Muscle layer of colon (tissue), 2 donors: ENCODE measurements at regions not wholly inside any gene's neighbourhood (a gene's known extent, or its start where the extent isn't known, plus 50 kb on each side); places are given as distances from the start of the nearest gene placed in this dataset.

ENCODE experiments used
- H3K27ac ChIP-seq: one replicate; pipeline ENCODE4 v1.7.0; 2013; ENCODE audit warnings: low read depth, mild to moderate bottlenecking, low read length, moderate library complexity
- H3K27me3 ChIP-seq, 2 donors: one replicate each; pipeline ENCODE4 v1.7.0; 2013; ENCODE audit warnings: low read length in 2 of 2, mild to moderate bottlenecking in 2 of 2; ENCODE audit not compliant: insufficient read depth in 2 of 2, control insufficient read depth in 1 of 2
- H3K36me3 ChIP-seq: one replicate; pipeline ENCODE4 v1.7.0; 2013; ENCODE audit warnings: mild to moderate bottlenecking, low read length; ENCODE audit not compliant: insufficient read depth
- H3K4me1 ChIP-seq: one replicate; pipeline ENCODE4 v1.7.0; 2013; ENCODE audit warnings: mild to moderate bottlenecking, low read length; ENCODE audit not compliant: insufficient read depth
- H3K4me3 ChIP-seq, 2 donors: one replicate each; pipeline ENCODE4 v1.7.0; 2013; ENCODE audit warnings: low read length in 2 of 2, low read depth in 1 of 2, mild to moderate bottlenecking in 1 of 2, moderate library complexity in 1 of 2
- H3K9ac ChIP-seq: one replicate; pipeline ENCODE4 v1.7.0; 2013; ENCODE audit warnings: low read length
- H3K9me3 ChIP-seq: one replicate; pipeline ENCODE4 v1.7.0; 2013; ENCODE audit warnings: mild to moderate bottlenecking, low read length
- donor health status: abdominal sarcoma.
- donor health status: Adenocarcinoma of cecum.

DNA sequence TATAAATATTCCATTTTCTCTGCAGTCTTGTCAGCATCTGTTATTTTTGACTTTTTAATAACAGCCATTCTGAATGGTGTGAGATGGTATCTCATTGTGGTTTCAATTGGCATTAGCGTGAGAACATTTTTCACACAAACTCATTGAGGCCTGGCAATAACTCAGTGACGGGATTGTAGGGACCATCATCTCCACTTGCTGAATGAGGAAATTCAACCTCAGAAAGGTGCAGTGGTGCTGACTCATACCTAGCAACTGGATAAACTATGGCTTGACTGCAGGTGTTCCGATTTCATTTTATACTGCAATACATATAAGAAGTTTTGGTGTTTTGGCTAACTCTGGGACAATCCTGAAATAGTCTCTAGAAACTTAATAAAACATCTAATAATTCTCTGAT lies 88.3 kb upstream of the DDIT4L start:
- no peaks in the 10 kb centered on the region for H3K27me3 ChIP-seq
- no peaks in the 10 kb centered on the region for H3K36me3 ChIP-seq
- no peak overlapping the region for H3K4me3 ChIP-seq
- no peaks in the 10 kb centered on the region for H3K9me3 ChIP-seq
- no peaks in the 10 kb centered on the region for H3K4me1 ChIP-seq
- no peak overlapping the region for H3K27ac ChIP-seq
- H3K9ac ChIP-seq = no peak overlapping the region

DNA sequence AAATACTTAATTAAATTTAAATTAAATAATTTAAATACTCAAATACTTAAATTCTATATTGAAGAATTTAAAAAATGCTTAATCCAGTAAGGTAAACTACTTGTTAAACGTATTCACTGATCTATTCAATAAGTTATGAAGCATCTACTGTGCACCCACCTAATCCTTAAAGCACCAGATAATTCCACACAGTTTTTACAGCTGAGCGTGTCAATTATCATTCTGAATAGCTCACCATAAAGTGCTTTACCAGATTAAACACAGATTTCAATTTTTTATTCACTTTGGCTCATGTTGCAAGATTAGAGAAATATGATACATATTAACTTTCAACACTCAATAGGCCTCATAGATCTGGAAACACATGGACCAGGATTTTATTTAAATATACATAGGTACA lies 79.2 kb upstream of the DDIT4L start:
- Histone ChIP-seq H3K9ac (no peak overlapping the region), H3K4me1 (no peaks in the 10 kb centered on the region), H3K9me3 (no peaks in the 10 kb centered on the region), H3K36me3 (no peaks in the 10 kb centered on the region), H3K27me3 (no peaks in the 10 kb centered on the region), H3K27ac (no peak overlapping the region), H3K4me3 (no peak overlapping the region)

DNA sequence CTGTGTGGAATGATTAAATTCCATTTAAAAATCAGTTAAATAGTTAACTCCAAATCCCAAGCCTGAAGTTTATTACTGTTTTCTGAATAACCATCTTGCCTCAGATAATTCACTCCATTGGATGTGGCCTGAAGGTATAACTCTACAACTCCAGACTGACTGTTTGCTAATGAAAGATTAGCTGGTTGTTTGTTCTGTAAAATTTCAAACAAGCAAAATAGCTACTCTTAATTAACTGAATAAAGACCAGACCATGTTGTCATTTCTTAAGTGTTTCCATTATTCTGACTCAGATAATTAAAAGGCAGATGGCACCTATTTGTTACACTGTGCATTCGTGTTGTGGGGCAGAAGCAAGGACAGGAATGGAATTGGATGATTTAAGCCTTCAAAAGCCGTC lies 78.5 kb upstream of the DDIT4L start:
- Histone ChIP-seq H3K9ac (no peak overlapping the region), H3K27me3 (no peaks in the 10 kb centered on the region), H3K4me3 (no peak overlapping the region), H3K27ac (no peak overlapping the region), H3K36me3 (no peaks in the 10 kb centered on the region), H3K9me3 (no peaks in the 10 kb centered on the region), H3K4me1 (no peaks in the 10 kb centered on the region)

DNA sequence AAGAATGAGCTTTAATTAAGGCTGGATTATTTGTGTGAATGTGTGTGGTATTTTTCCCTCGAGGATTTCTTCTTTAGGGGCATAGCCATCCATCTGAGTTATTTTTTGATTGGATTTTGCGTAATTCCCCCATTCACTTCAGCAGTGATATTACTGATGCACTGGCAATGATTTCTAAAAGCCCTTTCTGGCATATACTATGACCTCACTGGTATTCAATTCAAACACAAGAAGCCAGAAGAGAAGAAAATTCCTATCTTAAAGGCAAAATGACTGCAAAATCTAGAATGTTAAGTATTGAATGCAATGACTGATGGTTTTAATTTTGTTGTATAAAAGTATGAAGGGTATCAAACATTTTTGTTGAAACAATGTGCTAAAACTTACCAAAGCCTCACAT lies 71.1 kb upstream of the DDIT4L start:
- Histone ChIP-seq H3K9ac (no peak overlapping the region), H3K36me3 (no peaks in the 10 kb centered on the region), H3K27me3 (no peaks in the 10 kb centered on the region), H3K4me1 (no peaks in the 10 kb centered on the region), H3K9me3 (no peaks in the 10 kb centered on the region), H3K4me3 (no peak overlapping the region), H3K27ac (no peak overlapping the region)

DNA sequence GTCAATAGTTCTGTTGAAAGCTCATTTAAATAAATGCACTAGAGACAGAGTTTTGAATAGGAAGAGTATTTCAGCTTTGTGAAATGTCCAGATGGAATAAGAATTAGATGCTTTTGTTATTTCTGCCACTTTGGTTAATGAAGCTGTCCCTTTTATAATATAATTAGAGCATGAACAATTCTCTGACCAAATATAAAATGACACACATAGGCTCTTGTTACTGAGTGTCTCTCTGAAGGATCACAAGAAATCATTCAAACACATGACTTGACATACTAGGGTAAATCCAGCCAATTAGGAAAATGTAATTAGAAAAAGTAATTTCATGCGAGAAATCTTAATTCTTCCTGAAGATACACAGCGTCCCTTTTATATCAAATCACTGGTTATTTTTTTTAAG lies 68.4 kb upstream of the DDIT4L start:
- Histone ChIP-seq H3K4me3 (no peak overlapping the region), H3K9me3 (no peaks in the 10 kb centered on the region), H3K27ac (no peak overlapping the region), H3K36me3 (no peaks in the 10 kb centered on the region), H3K4me1 (no peaks in the 10 kb centered on the region), H3K27me3 (no peaks in the 10 kb centered on the region), H3K9ac (no peak overlapping the region)

DNA sequence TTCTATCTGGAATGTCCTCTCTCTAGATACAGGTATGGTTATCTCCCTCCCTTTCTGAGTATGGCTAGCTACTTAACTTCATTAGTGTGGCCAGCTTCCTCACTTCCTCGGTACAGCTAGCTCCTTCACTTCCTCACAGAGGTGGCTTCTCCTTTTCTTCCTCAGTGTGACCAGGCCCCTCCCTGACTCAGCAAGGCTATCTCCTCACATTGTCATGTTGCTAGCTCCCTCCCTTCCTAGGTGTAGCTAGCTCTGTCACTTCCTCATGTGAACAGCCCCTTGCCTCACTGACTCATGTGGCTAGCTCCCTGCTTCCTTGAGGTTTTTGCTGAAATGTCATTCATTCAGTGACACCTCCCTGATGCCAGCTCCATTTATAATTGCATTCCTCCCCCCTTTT lies 67.3 kb upstream of the DDIT4L start:
- no peak overlapping the region for H3K4me3 ChIP-seq
- no peak overlapping the region for H3K27ac ChIP-seq
- no peaks in the 10 kb centered on the region for H3K4me1 ChIP-seq
- H3K36me3 ChIP-seq = no peaks in the 10 kb centered on the region
- H3K9ac ChIP-seq = no peak overlapping the region
- H3K27me3 ChIP-seq = no peaks in the 10 kb centered on the region
- H3K9me3 ChIP-seq = no peaks in the 10 kb centered on the region

DNA sequence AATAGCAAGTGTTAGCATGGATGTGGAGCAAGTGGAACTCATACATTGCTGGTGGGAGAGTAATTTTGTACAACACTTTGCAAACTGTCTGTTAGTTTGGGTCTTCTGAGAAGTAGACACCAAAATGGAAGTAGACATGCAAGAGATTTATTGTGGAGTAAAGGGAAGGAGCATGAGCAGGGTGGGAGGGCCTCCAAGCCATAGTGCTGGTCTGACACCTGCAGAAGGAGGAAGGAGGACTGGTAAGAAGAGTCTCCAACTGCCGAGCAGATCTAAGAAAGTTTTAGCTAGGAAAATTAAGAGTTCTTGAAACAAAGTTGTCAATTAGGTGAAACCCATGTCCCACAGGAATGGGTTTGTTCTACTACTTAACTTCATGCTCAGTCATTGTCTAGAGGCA lies 64.0 kb upstream of the DDIT4L start:
- no peak overlapping the region for H3K4me3 ChIP-seq
- no peaks in the 10 kb centered on the region for H3K9me3 ChIP-seq
- H3K27me3 ChIP-seq = no peaks in the 10 kb centered on the region
- no peaks in the 10 kb centered on the region for H3K4me1 ChIP-seq
- no peaks in the 10 kb centered on the region for H3K36me3 ChIP-seq
- no peak overlapping the region for H3K27ac ChIP-seq
- no peak overlapping the region for H3K9ac ChIP-seq

DNA sequence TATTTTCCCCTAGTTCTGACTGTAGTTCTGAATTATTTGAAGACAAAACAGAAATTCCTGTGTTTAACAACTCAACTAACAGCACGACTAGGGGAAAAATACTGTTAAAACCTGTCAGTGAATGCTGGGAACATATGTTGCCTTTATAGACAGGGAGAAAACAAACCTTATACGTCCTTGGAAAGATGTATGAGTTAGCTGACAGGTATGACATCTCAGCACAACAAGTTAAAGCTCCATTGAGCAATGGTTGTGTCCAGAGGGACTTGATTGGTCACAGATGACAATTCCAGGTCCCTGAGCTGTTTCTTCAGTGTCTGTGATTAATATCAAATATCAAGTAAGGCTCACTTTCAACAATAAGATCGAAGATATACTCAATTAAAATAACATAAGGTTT lies 58.2 kb upstream of the DDIT4L start:
- Histone ChIP-seq H3K4me1 (no peaks in the 10 kb centered on the region), H3K36me3 (no peaks in the 10 kb centered on the region), H3K9ac (no peak overlapping the region), H3K4me3 (no peak overlapping the region), H3K27ac (no peak overlapping the region), H3K27me3 (no peaks in the 10 kb centered on the region), H3K9me3 (no peaks in the 10 kb centered on the region)

DNA sequence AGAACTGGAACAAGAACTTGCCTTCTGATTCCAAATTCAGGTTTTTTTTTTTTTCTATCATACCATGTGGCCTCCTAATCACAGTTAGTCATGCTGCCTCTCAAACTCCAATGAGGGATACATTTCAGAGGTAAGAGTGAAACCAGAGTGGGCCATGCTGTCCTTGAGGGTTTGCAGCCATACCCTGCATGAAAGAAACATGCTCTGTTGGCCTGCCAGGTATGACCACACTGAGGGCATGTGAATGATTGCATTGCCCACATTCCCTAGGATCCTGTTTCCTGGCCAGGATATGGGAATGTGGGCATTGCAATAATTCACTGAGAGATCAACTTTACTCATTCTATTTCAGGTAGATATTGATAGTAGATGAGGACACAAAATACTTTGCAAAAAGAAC lies 56.4 kb upstream of the DDIT4L start:
- no peak overlapping the region for H3K9ac ChIP-seq
- no peaks in the 10 kb centered on the region for H3K36me3 ChIP-seq

DNA sequence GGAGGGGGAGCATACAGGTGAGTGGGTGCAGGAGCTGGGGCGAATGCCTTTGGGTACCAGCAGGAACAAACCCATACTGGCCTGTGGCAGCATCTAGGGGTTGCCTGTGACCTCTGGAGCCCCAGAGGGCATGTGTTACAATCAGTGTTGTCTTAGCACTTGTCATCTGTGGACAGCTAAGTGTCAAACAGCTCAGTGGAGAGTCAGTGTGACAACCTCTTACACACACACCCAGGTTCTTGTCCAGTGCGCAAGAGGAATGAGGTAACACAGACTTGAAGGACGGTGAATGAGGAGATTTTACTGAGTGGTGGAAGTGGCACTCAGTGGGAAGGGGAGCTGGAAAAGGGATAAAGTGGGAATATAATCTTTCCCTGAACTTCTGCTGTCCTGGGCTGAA lies 54.1 kb upstream of the DDIT4L start:
- Histone ChIP-seq H3K4me1 (no peaks in the 10 kb centered on the region), H3K27ac (no peak overlapping the region), H3K4me3 (no peak overlapping the region), H3K27me3 (no peaks in the 10 kb centered on the region), H3K9ac (no peak overlapping the region), H3K9me3 (no peaks in the 10 kb centered on the region), H3K36me3 (no peaks in the 10 kb centered on the region)

More for the DNA sequence above, 56.4 kb upstream of the DDIT4L start:
- no peaks in the 10 kb centered on the region for H3K27me3 ChIP-seq
- no peaks in the 10 kb centered on the region for H3K9me3 ChIP-seq
- H3K4me1 ChIP-seq = no peaks in the 10 kb centered on the region
- no peak overlapping the region for H3K27ac ChIP-seq
- H3K4me3 ChIP-seq = no peak overlapping the region
